HEK293T (cell line): ENCODE measurements at regions not wholly inside any gene's neighbourhood (a gene's known extent, or its start where the extent isn't known, plus 50 kb on each side); places are given as distances from the start of the nearest gene placed in this dataset.

ENCODE experiments used
- CTBP1 ChIP-seq: fragments of 450-650 bp; IDR thresholded peaks from 2 replicates; pipeline ENCODE4 v1.6.1; 2016; ENCODE audit warnings: borderline replicate concordance
- HDGF ChIP-seq: fragments of 450-650 bp; IDR thresholded peaks from 2 replicates; pipeline ENCODE4 v1.6.1; 2017; ENCODE audit warnings: antibody characterized with exemption, borderline replicate concordance
- NFRKB ChIP-seq: fragments of 450-650 bp; IDR thresholded peaks from 2 replicates; pipeline ENCODE4 v1.6.1; 2016; ENCODE audit warnings: mild to moderate bottlenecking, moderate library complexity

DNA sequence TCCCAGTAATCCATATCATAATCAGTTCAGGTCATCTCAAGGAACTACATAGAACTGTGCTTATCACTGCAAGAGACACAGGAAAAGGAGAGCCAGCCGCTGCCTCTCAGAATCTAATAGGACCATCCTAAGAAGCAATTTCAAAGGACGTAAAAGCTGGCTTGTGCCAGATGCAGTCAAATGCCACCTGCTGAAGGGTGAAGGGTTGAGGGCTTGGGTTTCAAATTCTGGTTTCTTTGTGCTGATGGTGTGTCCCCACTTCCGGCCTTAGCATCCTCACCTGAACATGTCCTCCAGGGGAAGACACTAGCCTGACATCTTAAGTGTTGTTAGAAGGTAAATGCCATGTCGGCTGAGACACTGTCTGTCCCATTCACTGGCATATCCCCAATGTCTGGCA is 477.1 kb upstream of the TSHZ3 start:
- no peak for TF ChIP-seq CTBP1
- TF ChIP-seq HDGF = no peak
- no peak for TF ChIP-seq NFRKB
